Endodermal cell (in vitro differentiated cells): ENCODE measurements at regions not wholly inside any gene's neighbourhood (a gene's known extent, or its start where the extent isn't known, plus 50 kb on each side); places are given as distances from the start of the nearest gene placed in this dataset.

Experiments used
- DNase-seq: peaks from one replicate; pipeline ENCODE4 v3.0.0-alpha.2; 2017
- H3K27ac ChIP-seq: 2 replicates; pipeline ENCODE4 v1.5.1; 2013; ENCODE audit warnings: mild to moderate bottlenecking, low read depth, low read length, moderate library complexity
- H3K27me3 ChIP-seq: 2 replicates; pipeline ENCODE4 v1.6.1; 2013; ENCODE audit warnings: mild to moderate bottlenecking, low read length, moderate library complexity; ENCODE audit not compliant: insufficient read depth, control insufficient read depth, poor library complexity, severe bottlenecking
- H3K36me3 ChIP-seq: 2 replicates; pipeline ENCODE4 v1.7.0; 2013; ENCODE audit warnings: mild to moderate bottlenecking, low read length, moderate library complexity; ENCODE audit not compliant: control insufficient read depth, insufficient read depth
- H3K4me1 ChIP-seq: one replicate; pipeline ENCODE4 v1.7.0; 2013; ENCODE audit warnings: low read length; ENCODE audit not compliant: control insufficient read depth, insufficient read depth
- H3K4me3 ChIP-seq: 2 replicates; pipeline ENCODE4 v1.5.1; 2013; ENCODE audit warnings: mild to moderate bottlenecking, low read length, moderate library complexity
- H3K9ac ChIP-seq: 2 replicates; pipeline ENCODE4 v1.6.1; 2013; ENCODE audit warnings: mild to moderate bottlenecking, low read length, moderate library complexity; ENCODE audit not compliant: poor library complexity, severe bottlenecking; ENCODE audit errors: extremely low read depth
- H3K9me3 ChIP-seq: 2 replicates; pipeline ENCODE4 v1.6.1; 2013; ENCODE audit warnings: mild to moderate bottlenecking, low read length, moderate library complexity; ENCODE audit not compliant: control insufficient read depth
- H3K27ac Mint-ChIP-seq: 2 replicates; pipeline ENCODE4 v1.8.0; 2020; ENCODE audit warnings: mixed read lengths
- H3K27me3 Mint-ChIP-seq: 2 replicates; pipeline ENCODE4 v1.8.0; 2021; ENCODE audit warnings: mild to moderate bottlenecking, mixed read lengths; ENCODE audit not compliant: insufficient read depth
- H3K36me3 Mint-ChIP-seq: 2 replicates; pipeline ENCODE4 v1.8.0; 2020; ENCODE audit warnings: low read depth, mixed read lengths
- H3K4me1 Mint-ChIP-seq: 2 replicates; pipeline ENCODE4 v1.8.0; 2020; ENCODE audit warnings: mixed read lengths
- H3K4me3 Mint-ChIP-seq: 2 replicates; pipeline ENCODE4 v1.8.0; 2020; ENCODE audit warnings: mild to moderate bottlenecking, moderate library complexity, mixed read lengths
- H3K9me3 Mint-ChIP-seq: 2 replicates; pipeline ENCODE4 v1.8.0; 2020; ENCODE audit warnings: mild to moderate bottlenecking, mixed read lengths
- WGBS, 2 experiments: methylation state at CpG; one replicate each; pipeline versions ENCODE4 v1.1.5 to v1.1.7; 2013; ENCODE audit warnings: missing lambda C conversion rate in 2 of 2, mixed read lengths in 1 of 2; ENCODE audit not compliant: insufficient coverage in 1 of 2, insufficient read length in 1 of 2; 5-methylcytosine and 5-hydroxymethylcytosine counted together
- TF ChIP-seq, protein P1 (sequence below): fragments of 200-600 bp; sonication (generic); conservative IDR thresholded peaks from 2 replicates; pipeline ENCODE4 v1.5.0; 2021; ENCODE audit warnings: antibody characterized with exemption, mild to moderate bottlenecking

- Histone ChIP-seq H3K9me3 (peaks cover 46% of the 10 kb centered on the region), H3K36me3 (no peaks in the 10 kb centered on the region), H3K9ac (no peak overlapping the region), H3K4me1 (no peaks in the 10 kb centered on the region), H3K27me3 (no peaks in the 10 kb centered on the region), H3K27ac (no peak overlapping the region), H3K4me3 (no peak overlapping the region)
- Mint-ChIP-seq H3K4me3 (no peak overlapping the region), H3K4me1 (no peaks in the 10 kb centered on the region), H3K27me3 (peaks cover 1% of the 10 kb centered on the region), H3K36me3 (no peaks in the 10 kb centered on the region), H3K9me3 (no peaks in the 10 kb centered on the region), H3K27ac (no peak overlapping the region)
- TF ChIP-seq, protein P1, sequence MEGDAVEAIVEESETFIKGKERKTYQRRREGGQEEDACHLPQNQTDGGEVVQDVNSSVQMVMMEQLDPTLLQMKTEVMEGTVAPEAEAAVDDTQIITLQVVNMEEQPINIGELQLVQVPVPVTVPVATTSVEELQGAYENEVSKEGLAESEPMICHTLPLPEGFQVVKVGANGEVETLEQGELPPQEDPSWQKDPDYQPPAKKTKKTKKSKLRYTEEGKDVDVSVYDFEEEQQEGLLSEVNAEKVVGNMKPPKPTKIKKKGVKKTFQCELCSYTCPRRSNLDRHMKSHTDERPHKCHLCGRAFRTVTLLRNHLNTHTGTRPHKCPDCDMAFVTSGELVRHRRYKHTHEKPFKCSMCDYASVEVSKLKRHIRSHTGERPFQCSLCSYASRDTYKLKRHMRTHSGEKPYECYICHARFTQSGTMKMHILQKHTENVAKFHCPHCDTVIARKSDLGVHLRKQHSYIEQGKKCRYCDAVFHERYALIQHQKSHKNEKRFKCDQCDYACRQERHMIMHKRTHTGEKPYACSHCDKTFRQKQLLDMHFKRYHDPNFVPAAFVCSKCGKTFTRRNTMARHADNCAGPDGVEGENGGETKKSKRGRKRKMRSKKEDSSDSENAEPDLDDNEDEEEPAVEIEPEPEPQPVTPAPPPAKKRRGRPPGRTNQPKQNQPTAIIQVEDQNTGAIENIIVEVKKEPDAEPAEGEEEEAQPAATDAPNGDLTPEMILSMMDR, result no peak
- DNase-seq, result no peak
These were observed 640.8 kb downstream of the XPNPEP1 start for GRCh38 chr10:109282510-109282909.

- H3K4me3 ChIP-seq, result no peak overlapping the region
- peaks cover 44% of the 10 kb centered on the region for H3K9me3 ChIP-seq
- Mint-ChIP-seq H3K27ac (no peak overlapping the region), H3K4me3 (no peak overlapping the region), H3K36me3 (no peaks in the 10 kb centered on the region), H3K27me3 (peaks cover 1% of the 10 kb centered on the region), H3K9me3 (no peaks in the 10 kb centered on the region), H3K4me1 (no peaks in the 10 kb centered on the region)
- DNase-seq, result no peak
- H3K27me3 ChIP-seq, result no peaks in the 10 kb centered on the region
- H3K36me3 ChIP-seq, result no peaks in the 10 kb centered on the region
- WGBS, 2 experiments, result 100% methylated on average over 1 of the region's 1 CpG; no CpG with 5 or more reads in 1 of the 2 experiments
- TF ChIP-seq, protein P1, result no peak
- no peak overlapping the region for H3K27ac ChIP-seq
- H3K4me1 ChIP-seq, result no peaks in the 10 kb centered on the region
- H3K9ac ChIP-seq, result no peak overlapping the region
These were observed 642.0 kb downstream of the XPNPEP1 start for GRCh38 chr10:109281347-109281746.

GRCh38 chr10:109280837-109281236 is 642.5 kb downstream of the XPNPEP1 start:
- Histone ChIP-seq H3K4me1 (no peaks in the 10 kb centered on the region), H3K27ac (no peak overlapping the region), H3K27me3 (no peaks in the 10 kb centered on the region), H3K9me3 (peaks cover 45% of the 10 kb centered on the region), H3K9ac (no peak overlapping the region), H3K4me3 (no peak overlapping the region), H3K36me3 (no peaks in the 10 kb centered on the region)
- Mint-ChIP-seq H3K9me3 (no peaks in the 10 kb centered on the region), H3K36me3 (no peaks in the 10 kb centered on the region), H3K4me3 (no peak overlapping the region), H3K4me1 (no peaks in the 10 kb centered on the region), H3K27ac (no peak overlapping the region), H3K27me3 (peaks cover 1% of the 10 kb centered on the region)
- DNase-seq, result no peak
- TF ChIP-seq, protein P1, result no peak
- 79 to 85% methylated on average over 4 to 6 of the region's 8 CpGs for WGBS, 2 experiments
